Esophagus squamous epithelium (tissue), 5 donors: ENCODE measurements at regions not wholly inside any gene's neighbourhood (a gene's known extent, or its start where the extent isn't known, plus 50 kb on each side); places are given as distances from the start of the nearest gene placed in this dataset.

ENCODE experiments used
- DNase-seq: peaks from one replicate; lab custom pipeline; 2025; lab: John Stamatoyannopoulos, UW
- H3K27ac ChIP-seq, 4 donors: fragments of 200-600 bp; sonication (generic); one replicate each; pipeline ENCODE4 v1.5.1; 2016 to 2019; ENCODE audit warnings: mild to moderate bottlenecking in 1 of 4
- H3K27me3 ChIP-seq, 4 donors: fragments of 200-600 bp; sonication (generic); 1 replicate in 3 of 4; 2 replicates in 1 of 4; pipeline versions ENCODE4 v1.5.1 to v1.6.0; 2017 to 2021; ENCODE audit warnings: antibody characterized with exemption in 1 of 4
- H3K36me3 ChIP-seq, 3 donors: fragments of 200-600 bp; sonication (generic); one replicate each; pipeline ENCODE4 v1.5.1; 2016 to 2019
- H3K4me1 ChIP-seq, 3 donors: fragments of 200-600 bp; sonication (generic); one replicate each; pipeline ENCODE4 v1.5.1; 2017 to 2019
- H3K4me3 ChIP-seq, 4 donors: fragments of 200-600 bp; sonication (generic); 1 replicate in 3 of 4; 2 replicates in 1 of 4; pipeline ENCODE4 v1.5.1; 2016 to 2019; ENCODE audit warnings: mild to moderate bottlenecking in 2 of 4, moderate library complexity in 1 of 4
- H3K9me3 ChIP-seq, 3 donors: fragments of 200-600 bp; sonication (generic); one replicate each; pipeline ENCODE4 v1.5.1; 2016 to 2019
- POLR2A ChIP-seq, 4 donors: fragments of 450-650 bp; IDR thresholded peaks; one replicate each; pipeline ENCODE4 v1.6.1; 2017; ENCODE audit warnings: antibody characterized with exemption in 4 of 4, mild to moderate bottlenecking in 4 of 4, moderate library complexity in 3 of 4
- WGBS, 2 donors: methylation state at CpG; one replicate each; pipeline ENCODE4 v1.1.5; 2018; 5-methylcytosine and 5-hydroxymethylcytosine counted together
- intact Hi-C: fragments of 100-400 bp; cut with DNase I; formaldehyde crosslinking; loops from one replicate; pipeline ENCODE4 v1.15.0; 2022
- TF ChIP-seq, protein P1 (sequence below), 6 experiments: fragments of 450-650 bp in 4 of 6; fragments of 200-600 bp in 2 of 6; sonication (generic) in 2 of 6; IDR thresholded peaks; one replicate each; pipeline ENCODE4 v1.5.1; 2016 to 2019; ENCODE audit warnings: antibody characterized with exemption in 6 of 6, mild to moderate bottlenecking in 4 of 6, moderate library complexity in 4 of 6
- donor health status: DM: yes; HTN: yes; CAD: no.

GRCh38 chr6:26196846-26197635 is 109.8 kb downstream of the HFE start:
- no peaks in the 10 kb centered on the region for H3K36me3 ChIP-seq
- peaks cover 0 to 37% (median 0%) of the 10 kb centered on the region in 4 donors for H3K27me3 ChIP-seq

DNA sequence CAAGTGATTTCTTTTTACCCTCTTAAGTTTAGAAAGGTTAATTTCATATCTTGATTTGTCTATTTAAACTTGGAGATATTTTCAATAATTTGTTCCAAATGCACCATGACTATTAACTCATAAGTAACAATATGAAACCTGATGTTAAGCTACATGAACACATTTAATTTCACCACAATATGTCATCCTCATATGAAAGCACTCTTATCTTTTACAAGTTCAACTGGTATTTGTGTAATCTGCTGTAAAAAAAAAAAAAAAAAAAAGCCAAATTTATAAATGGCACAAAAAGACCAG is 110.4 kb downstream of the HFE start:
- peak overlapping the region; percentile 94 to 98 (median 96) for H3K27ac ChIP-seq
- H3K4me1 ChIP-seq, result peaks cover 5 to 51% (median 8%) of the 10 kb centered on the region in 3 donors
- peak overlapping the region; percentile 44 to 73 (median 64) for H3K4me3 ChIP-seq
- no peak for TF ChIP-seq POLR2A (IDR thresholded peaks at IDR 0.05)
- TF ChIP-seq, protein P1, sequence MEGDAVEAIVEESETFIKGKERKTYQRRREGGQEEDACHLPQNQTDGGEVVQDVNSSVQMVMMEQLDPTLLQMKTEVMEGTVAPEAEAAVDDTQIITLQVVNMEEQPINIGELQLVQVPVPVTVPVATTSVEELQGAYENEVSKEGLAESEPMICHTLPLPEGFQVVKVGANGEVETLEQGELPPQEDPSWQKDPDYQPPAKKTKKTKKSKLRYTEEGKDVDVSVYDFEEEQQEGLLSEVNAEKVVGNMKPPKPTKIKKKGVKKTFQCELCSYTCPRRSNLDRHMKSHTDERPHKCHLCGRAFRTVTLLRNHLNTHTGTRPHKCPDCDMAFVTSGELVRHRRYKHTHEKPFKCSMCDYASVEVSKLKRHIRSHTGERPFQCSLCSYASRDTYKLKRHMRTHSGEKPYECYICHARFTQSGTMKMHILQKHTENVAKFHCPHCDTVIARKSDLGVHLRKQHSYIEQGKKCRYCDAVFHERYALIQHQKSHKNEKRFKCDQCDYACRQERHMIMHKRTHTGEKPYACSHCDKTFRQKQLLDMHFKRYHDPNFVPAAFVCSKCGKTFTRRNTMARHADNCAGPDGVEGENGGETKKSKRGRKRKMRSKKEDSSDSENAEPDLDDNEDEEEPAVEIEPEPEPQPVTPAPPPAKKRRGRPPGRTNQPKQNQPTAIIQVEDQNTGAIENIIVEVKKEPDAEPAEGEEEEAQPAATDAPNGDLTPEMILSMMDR (IDR thresholded peaks at IDR 0.05), result no peak
- DNase-seq, result no peak
- H3K27me3 ChIP-seq, result peaks cover 0 to 37% (median 0%) of the 10 kb centered on the region in 4 donors
- H3K36me3 ChIP-seq, result no peaks in the 10 kb centered on the region
- intact Hi-C loops, result loop anchor here (10.0 kb wide), 1 partner anchor 73 kb away; a partner anchor contains a TSS
- no peaks in the 10 kb centered on the region for H3K9me3 ChIP-seq

More at GRCh38 chr6:26196846-26197635, 109.8 kb downstream of the HFE start:
- Histone ChIP-seq H3K4me3 (peak overlapping the region; percentile 44 to 73 (median 64)), H3K9me3 (no peaks in the 10 kb centered on the region), H3K27ac (peak overlapping the region; percentile 94 to 98 (median 96)), H3K4me1 (peaks cover 5 to 51% (median 8%) of the 10 kb centered on the region in 3 donors)
- DNase-seq, result no peak
- intact Hi-C loops, result loop anchor here (10.0 kb wide), 1 partner anchor 72 kb away; a partner anchor contains a TSS
- peak in 3 of 4 donors; percentile 88 to 96 (median 94) for TF ChIP-seq POLR2A (IDR thresholded peaks at IDR 0.05)
- TF ChIP-seq, protein P1 (IDR thresholded peaks at IDR 0.05), result peak in 1 of 6 experiments; percentile 3
- WGBS, 2 donors, result 0 to 3% methylated on average over 23 to 42 of the region's 51 CpGs

DNA sequence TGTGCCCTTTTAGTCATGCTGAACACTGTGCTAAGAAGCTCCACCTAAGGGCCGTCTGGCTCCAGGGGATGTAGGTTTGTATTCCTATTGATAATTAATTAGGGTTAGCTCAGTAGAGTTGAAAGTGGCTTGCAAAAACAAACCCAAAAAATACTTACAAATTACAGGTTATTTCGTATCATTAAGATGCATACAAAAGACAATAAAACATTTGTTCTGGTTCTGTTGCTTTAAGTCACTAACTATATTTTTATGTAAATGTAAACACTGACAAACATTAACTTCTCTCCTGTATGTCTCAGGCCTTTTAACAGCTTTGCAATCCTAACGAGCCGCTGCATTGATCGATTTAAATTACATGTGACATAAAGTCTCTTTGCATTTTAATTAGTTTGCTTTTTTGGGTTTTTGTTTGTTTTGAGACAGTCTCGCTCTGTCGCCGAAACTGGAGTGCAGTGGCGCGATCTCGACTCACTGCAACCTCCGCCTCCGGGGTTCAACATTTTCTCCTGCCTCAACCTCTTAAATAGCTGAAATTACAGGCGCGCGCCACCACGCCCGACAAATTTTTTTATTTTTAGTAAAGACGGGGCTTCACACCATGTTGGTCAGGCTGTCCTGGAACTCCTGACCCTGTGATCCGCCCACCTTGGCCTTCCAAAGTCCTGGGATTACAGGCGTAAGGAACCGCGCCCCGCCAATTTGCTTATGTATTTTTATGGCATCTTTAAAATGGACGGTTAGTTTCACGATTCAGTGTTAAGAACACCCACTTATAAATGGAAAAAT is 110.9 kb downstream of the HFE start:
- TF ChIP-seq, protein P1 (IDR thresholded peaks at IDR 0.05), result no peak
- no peak for TF ChIP-seq POLR2A (IDR thresholded peaks at IDR 0.05)
- Histone ChIP-seq H3K36me3 (no peaks in the 10 kb centered on the region), H3K27ac (peak overlapping the region; percentile 94 to 98 (median 96)), H3K27me3 (peaks cover 0 to 37% (median 0%) of the 10 kb centered on the region in 4 donors), H3K9me3 (no peaks in the 10 kb centered on the region), H3K4me1 (peaks cover 5 to 51% (median 8%) of the 10 kb centered on the region in 3 donors), H3K4me3 (peak overlapping the region; percentile 44 to 73 (median 64))
- DNase-seq, result no peak
- WGBS, 2 donors, result 2 to 3% methylated on average over 26 of the region's 26 CpGs
- intact Hi-C loops, result loop anchor here (10.0 kb wide), 1 partner anchor 73 kb away; a partner anchor contains a TSS

GRCh38 chr6:26198722-26199056 is 111.5 kb downstream of the HFE start:
- H3K36me3 ChIP-seq, result no peaks in the 10 kb centered on the region
- H3K27ac ChIP-seq, result peak overlapping the region; percentile 94 to 98 (median 96)
- DNase-seq, result no peak
- H3K4me1 ChIP-seq, result peaks cover 7 to 55% (median 8%) of the 10 kb centered on the region in 3 donors
- peaks cover 0 to 39% (median 0%) of the 10 kb centered on the region in 4 donors for H3K27me3 ChIP-seq
- no peaks in the 10 kb centered on the region for H3K9me3 ChIP-seq
- intact Hi-C loops, result loop anchor here (10.0 kb wide), 1 partner anchor 74 kb away; a partner anchor contains a TSS
- TF ChIP-seq, protein P1 (IDR thresholded peaks at IDR 0.05), result no peak
- no peak for TF ChIP-seq POLR2A (IDR thresholded peaks at IDR 0.05)
- WGBS, 2 donors, result 0% methylated on average over 2 to 5 of the region's 12 CpGs
- H3K4me3 ChIP-seq, result peak overlapping the region; percentile 44 to 73 (median 64)
